Raji (cell line): ENCODE measurements at regions not wholly inside any gene's neighbourhood (a gene's known extent, or its start where the extent isn't known, plus 50 kb on each side); places are given as distances from the start of the nearest gene placed in this dataset.

Experiments
- POLR2A ChIP-seq: IDR thresholded peaks from 2 replicates; pipeline ENCODE4 v1.6.1; 2011; ENCODE audit warnings: low read depth, low read length, control low read depth; ENCODE audit not compliant: insufficient read depth

DNA sequence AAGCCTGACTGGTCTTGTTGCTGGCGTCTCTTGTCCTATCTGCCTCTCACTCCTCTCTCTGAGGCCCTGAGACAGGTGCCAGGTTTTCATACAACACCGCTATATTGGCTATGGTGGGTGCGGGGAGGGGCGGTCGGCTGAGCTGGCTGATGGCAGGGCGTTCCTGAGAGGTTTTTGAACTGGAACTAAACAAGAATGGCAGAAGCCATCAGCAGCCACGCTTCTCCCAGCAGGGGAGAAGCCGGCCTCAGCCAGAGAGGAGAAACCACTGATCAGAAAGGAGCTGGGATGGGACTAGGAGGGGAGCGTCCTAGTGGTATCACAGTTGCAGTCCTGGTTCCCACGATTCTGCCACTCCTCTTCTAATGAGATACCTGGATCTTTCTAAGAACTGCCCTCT, 89.9 kb upstream of the PRR23E start:
- no peak for TF ChIP-seq POLR2A

DNA sequence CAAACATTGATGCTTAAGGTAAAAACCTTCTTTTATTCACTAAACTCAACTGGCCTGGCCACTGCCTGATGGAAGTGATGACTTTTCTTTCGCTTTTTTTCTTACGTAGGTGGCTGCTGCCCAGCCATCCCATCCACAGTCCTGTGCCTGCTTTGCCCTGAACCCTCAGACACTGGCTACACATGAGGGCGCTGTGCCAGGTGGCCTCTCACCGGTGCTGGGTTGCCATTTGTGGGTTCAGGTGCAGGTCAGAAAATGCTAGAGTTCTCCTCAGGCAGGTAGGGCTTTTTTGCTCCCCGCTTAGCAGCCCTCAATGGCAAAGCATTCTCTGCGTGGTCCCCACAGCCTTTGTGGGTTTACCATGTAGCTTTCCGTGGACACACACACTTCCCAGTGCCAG, 88.3 kb upstream of the PRR23E start:
- no peak for TF ChIP-seq POLR2A

DNA sequence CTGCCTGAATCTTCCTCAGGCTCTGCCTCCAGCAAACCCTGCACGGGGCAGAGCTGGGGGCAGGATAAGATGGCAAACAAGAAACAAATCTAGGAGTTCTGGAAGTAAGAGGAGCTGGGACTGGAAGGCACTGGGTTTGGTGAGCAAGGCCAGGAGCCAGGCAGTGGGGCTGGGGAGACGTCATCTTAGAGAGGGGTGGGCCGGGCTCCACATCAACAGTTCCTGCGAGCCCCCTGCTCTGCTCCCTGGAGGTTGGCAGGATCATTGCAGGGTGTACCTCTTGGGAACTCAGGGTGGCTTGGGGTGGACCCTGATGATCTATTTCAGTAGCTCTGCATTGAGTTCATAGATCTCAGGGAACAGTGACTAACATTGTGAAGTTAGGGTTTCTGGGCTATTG, 87.3 kb upstream of the PRR23E start:
- no peak for TF ChIP-seq POLR2A

DNA sequence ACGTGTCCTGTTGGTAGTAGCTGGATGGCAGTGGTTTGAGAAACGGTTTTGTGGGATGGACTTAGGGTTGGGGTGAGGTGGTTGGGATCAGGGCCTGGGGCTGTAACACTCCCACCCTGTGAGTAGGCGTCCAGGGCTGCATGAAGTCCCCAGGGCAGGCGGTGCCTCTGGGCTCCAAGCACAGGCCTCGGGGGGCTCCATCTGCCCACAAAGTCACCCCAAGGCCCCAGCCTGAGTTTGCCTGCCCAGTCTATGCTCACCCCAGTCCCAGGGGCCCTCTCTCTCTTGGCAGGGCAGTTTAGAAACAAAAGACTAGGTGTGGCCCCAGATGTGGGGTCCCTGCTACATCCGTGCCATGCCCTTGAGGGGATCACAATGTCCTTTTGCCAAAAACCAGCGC, 86.9 kb upstream of the PRR23E start:
- no peak for TF ChIP-seq POLR2A

DNA sequence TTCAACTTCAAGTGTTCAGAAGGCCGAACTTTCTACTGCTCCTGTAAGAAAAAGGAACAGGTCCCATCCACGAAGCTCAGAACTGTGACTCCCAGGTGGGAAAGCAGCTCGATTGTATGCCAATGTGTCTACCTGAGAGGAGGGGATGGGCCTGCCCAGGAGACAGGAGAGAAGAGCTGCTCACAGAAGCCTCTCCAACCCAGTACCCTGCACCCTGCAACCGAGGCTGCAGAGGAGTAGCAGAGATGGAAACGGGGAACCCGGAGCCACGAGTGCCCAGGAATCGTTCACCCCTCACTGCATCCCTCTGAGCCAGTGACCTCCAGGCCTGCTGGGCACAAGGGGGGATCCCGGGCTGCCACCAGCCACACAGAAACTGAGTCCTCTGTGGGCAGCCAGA, 86.5 kb upstream of the PRR23E start:
- TF ChIP-seq POLR2A = no peak

DNA sequence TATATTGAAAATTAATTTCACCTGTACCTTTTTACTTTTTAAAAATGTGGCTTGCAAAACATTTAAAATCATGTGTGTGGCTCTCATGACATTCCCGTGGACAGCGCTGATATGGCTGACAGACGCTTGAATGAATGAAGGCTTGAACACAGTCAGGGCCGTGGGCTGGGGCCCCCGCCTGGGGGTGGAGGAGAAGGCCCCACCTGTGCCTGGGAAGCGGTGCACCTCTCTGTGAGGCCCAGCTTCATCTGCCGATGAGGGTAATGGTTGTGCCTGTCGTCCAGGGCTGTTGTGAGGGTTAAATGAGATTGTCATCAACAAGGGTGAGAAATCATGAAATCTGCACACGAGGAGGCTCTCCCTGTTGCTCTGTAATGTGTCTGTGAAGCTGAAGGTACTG, 85.9 kb upstream of the PRR23E start:
- TF ChIP-seq POLR2A = no peak

DNA sequence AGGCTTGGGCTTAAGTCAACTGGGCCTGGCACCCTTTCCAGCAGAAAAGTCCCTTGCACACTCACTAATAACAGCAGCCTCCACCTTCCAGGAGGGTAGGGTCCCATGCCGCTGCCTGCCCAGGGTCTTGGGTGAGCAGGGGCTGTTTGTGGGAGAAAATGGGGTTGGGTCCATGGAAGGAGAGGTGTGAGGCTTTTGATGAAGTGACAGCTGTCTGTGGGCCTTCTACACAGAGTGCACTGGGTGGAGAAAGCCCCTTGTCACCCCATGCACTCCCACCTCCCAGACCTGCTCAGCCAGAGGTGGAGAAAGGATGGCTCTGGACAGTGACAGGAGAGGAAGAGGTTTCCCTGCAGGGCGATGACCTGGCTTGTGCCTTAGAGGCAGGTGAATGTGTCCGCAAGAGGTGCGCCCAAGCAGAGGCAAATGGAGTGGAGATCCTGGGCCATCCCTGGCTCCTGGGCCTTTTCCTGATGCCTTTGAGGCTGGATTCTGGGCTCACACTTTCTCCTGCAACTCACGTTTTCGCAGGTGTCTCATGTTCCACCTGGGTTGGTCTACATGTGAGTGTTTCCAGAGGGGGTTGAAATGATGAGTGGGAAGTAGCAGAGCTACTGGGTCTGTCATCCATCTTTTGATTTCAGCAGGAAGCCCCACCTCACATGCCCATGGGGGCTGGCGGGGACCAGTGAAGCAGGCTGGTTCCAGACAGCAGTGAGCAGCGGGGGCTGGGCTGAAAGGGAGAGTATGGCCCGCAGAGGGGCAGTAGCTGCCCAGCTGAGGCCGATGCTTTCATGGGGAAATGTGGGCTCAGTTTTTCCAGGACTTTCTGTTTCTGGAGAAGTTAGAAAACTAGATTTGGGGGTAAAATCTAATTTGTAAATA, 85.2 kb upstream of the PRR23E start:
- no peak for TF ChIP-seq POLR2A

DNA sequence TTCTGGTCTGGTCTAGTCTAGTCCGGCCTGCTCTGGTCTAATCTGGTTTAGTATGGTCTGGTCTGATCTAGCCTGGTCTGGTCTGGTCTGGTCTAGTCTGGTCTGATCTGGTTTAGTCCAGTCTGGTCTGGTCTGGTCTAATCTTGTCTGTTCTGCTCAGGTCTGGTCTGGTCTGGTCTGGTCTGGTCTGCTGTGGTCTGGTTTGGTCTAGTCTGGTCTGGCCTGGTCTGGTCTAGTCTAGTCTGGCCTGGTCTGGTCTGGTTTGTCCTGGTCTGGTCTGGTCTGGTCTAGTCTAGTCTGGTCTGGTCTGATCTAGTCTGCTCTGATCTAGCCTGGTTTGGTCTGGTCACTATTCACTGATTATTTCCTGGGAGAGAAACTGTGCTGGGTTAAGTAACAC, 84.1 kb upstream of the PRR23E start:
- TF ChIP-seq POLR2A = no peak

DNA sequence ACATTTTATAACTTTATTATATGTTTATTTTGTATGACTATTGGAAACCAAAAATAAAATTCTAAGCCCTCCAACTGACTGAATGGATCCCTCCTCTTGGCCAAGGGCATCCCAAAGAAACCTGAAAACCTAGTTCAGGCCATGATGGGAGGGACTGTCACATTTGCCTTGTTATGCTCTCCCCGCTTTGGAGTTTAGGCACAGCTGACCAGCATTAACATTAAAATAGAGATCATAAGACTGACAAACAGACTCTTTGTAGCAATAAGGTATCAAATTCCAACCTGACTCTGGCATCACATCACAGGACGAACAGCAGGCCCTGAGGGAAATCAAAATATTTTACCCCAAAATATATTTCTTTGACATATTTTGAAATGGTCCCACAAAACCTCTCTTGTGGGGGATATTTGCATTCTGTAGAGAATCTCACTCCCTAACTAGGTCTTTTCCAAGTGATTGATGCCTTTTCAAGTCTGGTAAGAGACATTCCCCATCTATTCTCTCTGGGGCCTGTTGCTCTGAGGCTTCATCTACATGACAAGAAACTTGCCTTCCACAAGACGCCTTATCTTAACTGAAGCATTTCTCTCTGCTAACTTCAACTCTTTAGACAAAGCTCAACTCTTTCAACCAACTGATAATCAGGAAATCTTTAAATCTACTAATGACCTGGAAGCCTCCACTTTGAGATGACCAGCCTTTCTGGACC, 81.8 kb upstream of the PRR23E start:
- TF ChIP-seq POLR2A = no peak

DNA sequence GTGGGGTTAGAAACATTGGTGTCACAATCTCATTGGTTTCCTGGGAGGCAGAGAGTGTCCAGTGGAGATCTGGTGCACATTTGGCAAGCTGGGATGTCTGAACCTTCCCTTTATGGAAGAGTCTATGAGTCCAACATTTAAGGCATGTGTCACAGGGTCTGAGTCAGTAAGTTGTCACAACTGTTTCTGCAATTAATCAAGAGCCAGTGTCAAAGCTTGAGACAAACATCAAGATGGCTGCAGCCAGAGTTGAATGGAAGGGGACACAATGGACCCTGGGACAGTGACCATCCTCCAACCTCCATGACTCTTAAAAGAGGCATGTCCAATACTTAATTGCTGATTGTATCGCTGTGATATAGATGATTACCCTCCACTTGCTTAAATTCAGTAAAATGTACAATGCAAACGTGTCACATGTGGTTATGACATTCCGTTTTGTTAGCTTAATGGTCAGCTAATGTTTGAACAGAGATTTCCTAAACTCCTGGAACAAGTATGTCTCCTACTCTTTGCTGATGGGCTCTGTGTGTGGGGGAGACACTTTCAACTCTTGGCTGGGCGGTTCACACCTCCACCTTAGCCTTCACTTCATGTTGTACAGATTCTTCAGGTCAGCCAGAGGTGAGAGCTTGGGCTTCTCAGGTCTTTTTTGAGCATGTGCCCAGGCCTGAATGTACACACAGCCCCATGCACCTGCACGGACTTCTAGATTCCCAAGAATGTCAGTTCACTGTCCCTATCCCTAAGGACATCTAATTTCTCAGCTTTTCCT, 79.9 kb upstream of the PRR23E start:
- no peak for TF ChIP-seq POLR2A

DNA sequence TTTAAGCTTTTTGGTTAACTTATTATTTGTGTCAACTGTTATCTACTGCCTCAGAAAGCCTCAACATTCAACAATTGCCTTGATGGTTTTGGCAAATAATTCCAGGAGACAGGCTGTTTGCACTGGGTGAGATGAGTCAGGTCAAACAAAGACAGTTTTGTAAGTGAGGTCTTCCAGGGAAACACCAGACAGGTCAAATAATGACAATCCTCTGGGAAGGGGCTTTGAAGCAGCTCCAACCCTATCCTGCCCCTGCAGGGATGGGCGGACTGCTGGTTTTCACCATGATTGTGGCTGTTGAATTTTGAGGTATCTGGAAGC, 79.4 kb upstream of the PRR23E start:
- no peak for TF ChIP-seq POLR2A

DNA sequence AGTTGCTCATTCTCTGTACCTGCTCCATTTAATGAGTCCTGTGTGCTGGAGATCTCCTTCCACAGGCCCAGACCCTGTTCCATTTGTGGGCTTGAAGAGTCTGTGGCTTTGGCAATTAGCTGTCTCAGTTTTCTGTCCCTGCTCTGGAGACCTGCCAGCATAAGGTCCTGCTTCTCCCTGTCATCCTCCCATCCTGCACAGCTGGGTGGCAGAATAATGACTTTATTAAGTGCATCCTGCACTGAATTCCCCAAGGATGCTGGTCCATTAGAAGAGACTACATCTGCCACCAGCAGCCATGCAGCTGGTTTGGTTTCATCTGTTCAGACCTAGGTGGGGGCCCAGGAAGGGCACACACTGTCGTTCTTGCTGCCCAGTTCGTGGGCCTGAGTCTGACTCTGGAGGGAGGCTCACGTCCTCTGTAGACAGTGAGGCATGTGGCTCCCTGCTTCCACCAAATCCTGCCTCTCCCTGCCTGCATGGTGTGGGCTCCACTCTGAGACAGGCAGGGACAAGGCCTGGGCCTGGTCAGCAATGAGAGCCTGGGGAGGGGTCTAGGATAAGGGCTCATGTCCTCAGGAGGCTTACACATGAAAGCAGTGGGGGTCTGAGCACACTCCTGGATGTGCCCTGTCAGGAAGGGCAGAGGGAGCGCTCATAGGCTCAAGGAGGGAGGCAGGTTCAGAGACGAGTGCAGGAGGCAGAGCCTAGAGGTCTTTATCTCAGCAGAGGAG, 78.4 kb upstream of the PRR23E start:
- no peak for TF ChIP-seq POLR2A

DNA sequence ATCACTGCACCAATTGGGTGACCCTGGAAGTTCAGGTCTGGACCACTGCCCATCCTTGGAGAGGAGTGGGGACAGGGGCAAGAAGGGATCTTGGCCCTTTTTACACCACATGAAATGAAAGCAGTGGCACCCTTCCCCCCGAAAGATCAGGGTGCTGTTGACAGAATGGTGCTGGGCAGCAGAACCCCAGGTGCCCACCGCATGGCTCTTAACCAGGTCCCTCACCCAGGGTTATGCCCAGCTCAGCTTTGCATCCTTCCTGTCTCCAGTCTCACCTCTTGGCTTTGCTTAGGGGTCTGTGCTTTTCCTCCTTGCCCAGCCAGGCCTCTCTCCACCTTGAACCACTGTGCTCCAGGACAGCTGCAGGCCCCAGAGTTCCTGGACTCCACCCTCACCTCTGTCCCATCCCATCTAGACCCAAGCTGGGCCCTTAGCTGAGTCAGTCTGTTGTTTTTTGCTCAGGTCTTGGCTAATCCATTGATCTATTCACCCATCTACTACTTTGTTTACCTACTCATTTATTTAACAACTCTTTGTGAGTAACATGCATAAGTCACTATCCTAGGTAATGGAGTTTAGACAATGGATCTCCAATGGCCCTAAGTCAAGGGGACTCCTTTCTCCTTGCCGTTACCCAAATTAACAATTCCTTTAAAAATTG, 77.1 kb upstream of the PRR23E start:
- TF ChIP-seq POLR2A = no peak

DNA sequence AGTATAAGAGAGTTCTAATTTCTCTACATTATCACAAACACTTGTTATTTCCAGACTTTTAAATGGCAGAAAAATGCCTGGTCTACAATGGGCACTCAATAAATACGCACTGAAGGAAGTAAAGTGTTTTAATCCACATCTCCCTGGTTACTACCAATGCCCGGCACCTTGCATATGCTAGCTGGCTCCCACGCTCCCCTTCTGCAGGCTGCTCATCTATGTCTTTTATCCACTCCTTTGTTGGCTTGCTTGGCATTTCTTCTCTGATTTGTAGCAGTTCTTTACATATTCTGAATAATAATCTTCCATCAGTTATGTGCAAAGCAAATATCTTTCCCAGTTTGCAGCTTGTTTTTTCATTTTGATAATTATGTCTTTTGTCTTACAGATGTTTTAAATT, 74.6 kb upstream of the PRR23E start:
- TF ChIP-seq POLR2A = no peak
